ENCODE measurements at regions not wholly inside any gene's neighbourhood (a gene's known extent, or its start where the extent isn't known, plus 50 kb on each side); places are given as distances from the start of the nearest gene placed in this dataset.

DNA sequence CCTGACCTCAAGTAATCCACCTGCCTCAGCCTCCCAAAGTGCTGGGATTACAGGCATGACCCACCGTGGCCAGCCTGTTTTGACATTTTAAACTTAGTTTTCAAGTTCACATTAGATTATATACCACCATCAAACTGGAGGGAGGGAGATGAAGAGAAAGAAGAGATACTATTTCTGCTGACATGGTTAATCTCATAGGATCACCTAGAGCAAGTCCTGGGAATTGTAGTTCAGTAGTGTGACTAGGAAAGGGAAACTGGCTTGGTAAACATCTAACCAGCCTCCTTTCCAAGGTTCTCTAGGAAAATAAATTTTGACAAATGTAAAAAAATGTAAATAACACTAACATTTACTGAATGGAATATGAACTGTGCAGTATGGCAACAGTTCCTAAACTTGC lies 120.5 kb upstream of the ASCC3 start:
- Histone ChIP-seq H4K20me1 (ENCODE audit: control insufficient read depth, insufficient read depth, low read depth, low read length) (no peaks in the 10 kb centered on the region), H3K4me1 (ENCODE audit: control insufficient read depth, low read length) (no peaks in the 10 kb centered on the region), H3F3A (ENCODE audit: control insufficient read depth, insufficient read depth) (no peaks in the 10 kb centered on the region), H3K27ac (ENCODE audit: low read depth, low read length) (no peak overlapping the region), H3K9me3 (ENCODE audit: control insufficient read depth, insufficient read depth, low read length) (no peaks in the 10 kb centered on the region), H3K4me2 (ENCODE audit: low read length) (no peak overlapping the region), H3K36me3 (ENCODE audit: control insufficient read depth, low read length) (no peaks in the 10 kb centered on the region), H3K27me3 (ENCODE audit: control insufficient read depth, low read length) (no peaks in the 10 kb centered on the region), H3K79me2 (ENCODE audit: control insufficient read depth, low read length) (no peaks in the 10 kb centered on the region), H3K4me3 (ENCODE audit: low read length) (no peak overlapping the region), H3K9me2 (replicated peaks; ENCODE audit: control insufficient read depth, low read length) (no peaks in the 10 kb centered on the region)
- TF ChIP-seq EZH2phosphoT487 (IDR thresholded peaks at IDR 0.05; ENCODE audit: borderline replicate concordance, low read length), result no peak
- TF ChIP-seq, protein P1, sequence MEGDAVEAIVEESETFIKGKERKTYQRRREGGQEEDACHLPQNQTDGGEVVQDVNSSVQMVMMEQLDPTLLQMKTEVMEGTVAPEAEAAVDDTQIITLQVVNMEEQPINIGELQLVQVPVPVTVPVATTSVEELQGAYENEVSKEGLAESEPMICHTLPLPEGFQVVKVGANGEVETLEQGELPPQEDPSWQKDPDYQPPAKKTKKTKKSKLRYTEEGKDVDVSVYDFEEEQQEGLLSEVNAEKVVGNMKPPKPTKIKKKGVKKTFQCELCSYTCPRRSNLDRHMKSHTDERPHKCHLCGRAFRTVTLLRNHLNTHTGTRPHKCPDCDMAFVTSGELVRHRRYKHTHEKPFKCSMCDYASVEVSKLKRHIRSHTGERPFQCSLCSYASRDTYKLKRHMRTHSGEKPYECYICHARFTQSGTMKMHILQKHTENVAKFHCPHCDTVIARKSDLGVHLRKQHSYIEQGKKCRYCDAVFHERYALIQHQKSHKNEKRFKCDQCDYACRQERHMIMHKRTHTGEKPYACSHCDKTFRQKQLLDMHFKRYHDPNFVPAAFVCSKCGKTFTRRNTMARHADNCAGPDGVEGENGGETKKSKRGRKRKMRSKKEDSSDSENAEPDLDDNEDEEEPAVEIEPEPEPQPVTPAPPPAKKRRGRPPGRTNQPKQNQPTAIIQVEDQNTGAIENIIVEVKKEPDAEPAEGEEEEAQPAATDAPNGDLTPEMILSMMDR (IDR thresholded peaks at IDR 0.05; ENCODE audit: low read depth, low read length, poor library complexity, severe bottlenecking), result no peak

DNA sequence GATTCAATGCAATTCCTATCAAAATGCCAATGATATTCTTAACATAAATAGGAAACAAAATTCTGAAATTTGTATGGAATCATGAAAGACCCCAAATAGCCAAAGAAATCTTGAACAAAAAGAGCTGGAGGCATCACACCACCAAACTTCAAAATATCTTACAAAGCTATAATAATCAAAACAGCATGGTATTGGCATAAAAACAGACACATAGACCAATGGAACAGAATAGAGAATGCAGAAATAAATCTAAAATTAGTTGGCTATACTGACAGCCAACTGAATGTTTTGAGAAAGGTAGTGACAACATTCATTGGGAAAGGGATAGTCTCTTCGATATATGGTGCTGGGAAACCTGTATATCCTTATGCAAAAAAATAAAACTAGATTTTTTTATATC lies 121.9 kb upstream of the ASCC3 start:
- H3F3A ChIP-seq (ENCODE audit: control insufficient read depth, insufficient read depth), result no peaks in the 10 kb centered on the region
- TF ChIP-seq EZH2phosphoT487 (IDR thresholded peaks at IDR 0.05; ENCODE audit: borderline replicate concordance, low read length), result no peak
- TF ChIP-seq, protein P1 (IDR thresholded peaks at IDR 0.05; ENCODE audit: low read depth, low read length, poor library complexity, severe bottlenecking), result no peak
- no peaks in the 10 kb centered on the region for H4K20me1 ChIP-seq (ENCODE audit: control insufficient read depth, insufficient read depth, low read depth, low read length)
- no peak overlapping the region for H3K4me3 ChIP-seq (ENCODE audit: low read length)
- no peaks in the 10 kb centered on the region for H3K9me3 ChIP-seq (ENCODE audit: control insufficient read depth, insufficient read depth, low read length)
- H3K27ac ChIP-seq (ENCODE audit: low read depth, low read length), result no peak overlapping the region
- no peaks in the 10 kb centered on the region for H3K9me2 ChIP-seq (replicated peaks; ENCODE audit: control insufficient read depth, low read length)
- H3K27me3 ChIP-seq (ENCODE audit: control insufficient read depth, low read length), result no peaks in the 10 kb centered on the region
- H3K36me3 ChIP-seq (ENCODE audit: control insufficient read depth, low read length), result no peaks in the 10 kb centered on the region
- no peaks in the 10 kb centered on the region for H3K4me1 ChIP-seq (ENCODE audit: control insufficient read depth, low read length)
- no peak overlapping the region for H3K4me2 ChIP-seq (ENCODE audit: low read length)
- no peaks in the 10 kb centered on the region for H3K79me2 ChIP-seq (ENCODE audit: control insufficient read depth, low read length)

DNA sequence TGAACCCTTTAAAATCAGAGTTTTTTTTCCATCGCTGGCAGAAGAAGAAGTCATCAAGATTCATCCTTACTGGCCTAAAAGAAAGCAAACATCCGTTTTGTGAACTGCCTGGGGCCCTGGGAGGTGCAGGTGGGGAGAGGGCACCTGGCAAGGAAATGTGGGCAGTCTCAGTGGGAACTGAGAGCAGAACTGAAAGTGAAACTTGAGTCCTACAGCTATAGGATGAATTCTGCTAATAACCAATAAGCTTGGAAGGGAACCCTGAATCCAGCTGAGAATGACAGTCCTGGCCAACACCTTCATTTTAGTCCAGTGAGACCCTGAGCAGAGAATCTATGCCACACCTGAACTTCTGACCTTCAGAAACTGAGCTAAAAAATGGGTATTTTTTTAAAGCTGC lies 130.1 kb upstream of the ASCC3 start:
- Histone ChIP-seq H3K4me1 (ENCODE audit: control insufficient read depth, low read length) (peaks cover 10% of the 10 kb centered on the region), H3K4me2 (ENCODE audit: low read length) (no peak overlapping the region), H3K9me3 (ENCODE audit: control insufficient read depth, insufficient read depth, low read length) (no peaks in the 10 kb centered on the region), H3K4me3 (ENCODE audit: low read length) (no peak overlapping the region), H3K27ac (ENCODE audit: low read depth, low read length) (no peak overlapping the region), H3F3A (ENCODE audit: control insufficient read depth, insufficient read depth) (no peaks in the 10 kb centered on the region), H3K9me2 (replicated peaks; ENCODE audit: control insufficient read depth, low read length) (no peaks in the 10 kb centered on the region), H3K79me2 (ENCODE audit: control insufficient read depth, low read length) (no peaks in the 10 kb centered on the region), H3K27me3 (ENCODE audit: control insufficient read depth, low read length) (no peaks in the 10 kb centered on the region), H4K20me1 (ENCODE audit: control insufficient read depth, insufficient read depth, low read depth, low read length) (no peaks in the 10 kb centered on the region), H3K36me3 (ENCODE audit: control insufficient read depth, low read length) (no peaks in the 10 kb centered on the region)
- TF ChIP-seq, protein P1 (IDR thresholded peaks at IDR 0.05; ENCODE audit: low read depth, low read length, poor library complexity, severe bottlenecking), result no peak
- TF ChIP-seq EZH2phosphoT487 (IDR thresholded peaks at IDR 0.05; ENCODE audit: borderline replicate concordance, low read length), result no peak
